Tibial nerve (tissue), 4 donors: ENCODE measurements at regions not wholly inside any gene's neighbourhood (a gene's known extent, or its start where the extent isn't known, plus 50 kb on each side); places are given as distances from the start of the nearest gene placed in this dataset.
"Not testable (repeated sequence)": the region's sequence is repeated elsewhere in the genome, so short reads cannot be mapped to it uniquely, and the experiment has no call there.

Experiments used
- EP300 ChIP-seq, 2 donors: sonication (generic); formaldehyde crosslinking; IDR thresholded peaks; one replicate each; pipeline ENCODE4 v1.6.1; 2017; ENCODE audit warnings: antibody characterized with exemption in 2 of 2, mild to moderate bottlenecking in 1 of 2
- TF ChIP-seq, protein P1 (sequence below), 5 experiments: fragments of 200-600 bp in 3 of 5; fragments of 450-650 bp in 2 of 5; sonication (generic) in 3 of 5; IDR thresholded peaks; one replicate each; pipeline ENCODE4 v1.5.1; 2016 to 2019; ENCODE audit warnings: antibody characterized with exemption in 5 of 5, mild to moderate bottlenecking in 3 of 5, moderate library complexity in 2 of 5

DNA sequence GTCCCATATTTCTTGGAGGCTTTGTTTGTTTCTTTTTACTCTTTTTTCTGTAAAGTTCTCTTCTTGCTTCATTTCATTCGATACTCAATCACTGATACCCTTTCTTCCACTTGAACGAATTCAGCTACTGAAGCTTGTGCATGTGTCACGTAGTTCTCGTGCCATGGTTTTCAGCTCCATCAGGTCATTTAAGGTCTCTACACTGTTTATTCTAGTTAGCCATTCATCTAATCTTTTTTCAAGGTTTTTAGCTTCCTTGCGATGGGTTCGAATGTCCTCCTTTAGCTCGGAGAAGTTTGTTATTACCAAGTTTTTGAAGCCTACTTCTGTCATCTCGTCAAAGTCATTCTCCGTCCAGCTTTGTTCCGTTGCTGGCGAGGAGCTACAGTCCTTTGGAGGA lies 55.6 kb upstream of the CRYM start:
- TF ChIP-seq, protein P1, sequence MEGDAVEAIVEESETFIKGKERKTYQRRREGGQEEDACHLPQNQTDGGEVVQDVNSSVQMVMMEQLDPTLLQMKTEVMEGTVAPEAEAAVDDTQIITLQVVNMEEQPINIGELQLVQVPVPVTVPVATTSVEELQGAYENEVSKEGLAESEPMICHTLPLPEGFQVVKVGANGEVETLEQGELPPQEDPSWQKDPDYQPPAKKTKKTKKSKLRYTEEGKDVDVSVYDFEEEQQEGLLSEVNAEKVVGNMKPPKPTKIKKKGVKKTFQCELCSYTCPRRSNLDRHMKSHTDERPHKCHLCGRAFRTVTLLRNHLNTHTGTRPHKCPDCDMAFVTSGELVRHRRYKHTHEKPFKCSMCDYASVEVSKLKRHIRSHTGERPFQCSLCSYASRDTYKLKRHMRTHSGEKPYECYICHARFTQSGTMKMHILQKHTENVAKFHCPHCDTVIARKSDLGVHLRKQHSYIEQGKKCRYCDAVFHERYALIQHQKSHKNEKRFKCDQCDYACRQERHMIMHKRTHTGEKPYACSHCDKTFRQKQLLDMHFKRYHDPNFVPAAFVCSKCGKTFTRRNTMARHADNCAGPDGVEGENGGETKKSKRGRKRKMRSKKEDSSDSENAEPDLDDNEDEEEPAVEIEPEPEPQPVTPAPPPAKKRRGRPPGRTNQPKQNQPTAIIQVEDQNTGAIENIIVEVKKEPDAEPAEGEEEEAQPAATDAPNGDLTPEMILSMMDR (IDR thresholded peaks at IDR 0.05), result not testable (repeated sequence)
- TF ChIP-seq EP300 (IDR thresholded peaks at IDR 0.05), result not testable (repeated sequence)
